ENCODE measurements at regions not wholly inside any gene's neighbourhood (a gene's known extent, or its start where the extent isn't known, plus 50 kb on each side); places are given as distances from the start of the nearest gene placed in this dataset.

GRCh38 chr13:26895808-26896466 lies 135.4 kb upstream of the GPR12 start:
- TF ChIP-seq CTCF (IDR thresholded peaks at IDR 0.05) (no peak), EP300 (IDR thresholded peaks at IDR 0.05) (no peak)
